ENCODE measurements at regions not wholly inside any gene's neighbourhood (a gene's known extent, or its start where the extent isn't known, plus 50 kb on each side); places are given as distances from the start of the nearest gene placed in this dataset.

- no peak overlapping the region for H3K4me3 ChIP-seq (ENCODE audit: low read depth, low read length)
- TF ChIP-seq CTCF (conservative IDR thresholded peaks at IDR 0.05; ENCODE audit: low read depth, low read length) = no peak
- no peak for DNase-seq (ENCODE audit: low read depth)
Observed at GRCh38 chr12:31822761-31823160, 93.9 kb upstream of the AMN1 start.

- H3K4me3 ChIP-seq (ENCODE audit: low read depth, low read length) = no peak overlapping the region
- no peak for TF ChIP-seq CTCF (conservative IDR thresholded peaks at IDR 0.05; ENCODE audit: low read depth, low read length)
- no peak for DNase-seq (ENCODE audit: low read depth)
Observed at GRCh38 chr12:31821484-31821883, 92.7 kb upstream of the AMN1 start.

GRCh38 chr12:31820832-31821231 lies 92.0 kb upstream of the AMN1 start:
- no peak for DNase-seq (ENCODE audit: low read depth)
- no peak overlapping the region for H3K4me3 ChIP-seq (ENCODE audit: low read depth, low read length)
- TF ChIP-seq CTCF (conservative IDR thresholded peaks at IDR 0.05; ENCODE audit: low read depth, low read length) = no peak

GRCh38 chr12:31819427-31819826 lies 90.6 kb upstream of the AMN1 start:
- H3K4me3 ChIP-seq (ENCODE audit: low read depth, low read length) = no peak overlapping the region
- no peak for DNase-seq (ENCODE audit: low read depth)
- TF ChIP-seq CTCF (conservative IDR thresholded peaks at IDR 0.05; ENCODE audit: low read depth, low read length) = no peak

GRCh38 chr12:31818623-31819268 lies 89.9 kb upstream of the AMN1 start:
- no peak for TF ChIP-seq CTCF (conservative IDR thresholded peaks at IDR 0.05; ENCODE audit: low read depth, low read length)
- no peak for DNase-seq (ENCODE audit: low read depth)
- no peak overlapping the region for H3K4me3 ChIP-seq (ENCODE audit: low read depth, low read length)

- no peak overlapping the region for H3K4me3 ChIP-seq (ENCODE audit: low read depth, low read length)
- TF ChIP-seq CTCF (conservative IDR thresholded peaks at IDR 0.05; ENCODE audit: low read depth, low read length) = no peak
- DNase-seq (ENCODE audit: low read depth) = no peak
Observed at GRCh38 chr12:31817120-31817519, 88.3 kb upstream of the AMN1 start.

- no peak overlapping the region for H3K4me3 ChIP-seq (ENCODE audit: low read depth, low read length)
- no peak for DNase-seq (ENCODE audit: low read depth)
- TF ChIP-seq CTCF (conservative IDR thresholded peaks at IDR 0.05; ENCODE audit: low read depth, low read length) = no peak
Observed at GRCh38 chr12:31815096-31815495, 86.3 kb upstream of the AMN1 start.
